CMK (cell line): ENCODE measurements at regions not wholly inside any gene's neighbourhood (a gene's known extent, or its start where the extent isn't known, plus 50 kb on each side); places are given as distances from the start of the nearest gene placed in this dataset.
"Not testable (repeated sequence)": the region's sequence is repeated elsewhere in the genome, so short reads cannot be mapped to it uniquely, and the experiment has no call there.

ENCODE experiments used
- DNase-seq: peaks from one replicate; pipeline ENCODE4 v3.0.0-alpha.2; 2010; ENCODE audit warnings: low read depth

DNA sequence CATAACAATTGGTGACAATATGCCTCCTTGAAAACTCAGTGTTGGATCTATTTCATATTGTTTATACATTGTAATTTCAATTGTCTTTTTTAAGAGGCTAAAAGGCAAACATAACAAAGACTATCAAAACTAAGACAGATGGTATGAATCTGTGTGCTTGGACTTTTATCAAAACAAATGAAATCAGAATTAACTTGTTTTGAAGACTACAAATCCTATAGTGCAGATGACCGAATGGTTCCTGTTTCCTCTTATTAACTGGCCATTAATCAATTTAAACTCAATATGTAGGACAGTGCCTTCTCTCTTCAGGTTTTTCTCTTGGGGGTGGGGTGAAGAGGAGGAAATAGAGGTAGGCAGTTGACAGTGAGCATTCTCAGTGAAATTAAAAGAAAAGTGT lies 366.9 kb upstream of the GRAMD2B start:
- no peak for DNase-seq

DNA sequence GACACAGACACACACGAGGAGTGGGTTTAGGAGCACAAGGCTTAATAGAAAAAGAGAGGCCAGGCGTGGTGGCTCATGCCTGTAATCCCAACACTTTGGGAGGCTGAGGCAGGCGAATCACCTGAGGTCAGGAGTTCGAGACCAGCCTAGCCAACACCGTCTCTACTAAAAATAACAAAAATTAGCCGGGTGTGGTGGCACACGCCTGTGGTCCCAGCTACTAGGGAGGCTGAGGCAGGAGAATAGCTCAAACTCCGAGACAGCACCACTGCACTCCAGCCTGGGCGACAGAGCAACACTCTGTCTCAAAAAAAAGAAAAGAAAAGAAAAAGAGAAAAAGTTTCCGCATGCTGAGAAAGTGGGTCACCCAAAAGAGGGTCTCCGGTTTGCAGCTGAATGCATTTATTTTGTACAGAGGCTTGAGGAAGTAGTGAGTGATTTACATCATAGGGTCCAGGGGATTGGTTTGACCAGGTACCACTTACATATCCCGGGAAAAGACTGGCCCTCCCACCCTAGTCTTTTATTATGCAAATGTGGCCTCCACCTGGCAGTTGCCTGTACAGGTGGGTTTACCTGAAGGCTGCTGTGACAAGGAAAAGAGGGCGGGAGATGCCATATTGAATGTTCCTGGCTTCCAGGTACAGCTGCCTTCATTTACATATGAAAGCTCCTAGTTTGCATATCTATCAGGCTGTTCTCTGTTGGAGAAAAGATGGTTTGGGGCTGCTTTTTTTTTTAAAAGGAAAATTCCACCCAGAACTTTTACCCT lies 366.2 kb upstream of the GRAMD2B start:
- DNase-seq, result no peak

DNA sequence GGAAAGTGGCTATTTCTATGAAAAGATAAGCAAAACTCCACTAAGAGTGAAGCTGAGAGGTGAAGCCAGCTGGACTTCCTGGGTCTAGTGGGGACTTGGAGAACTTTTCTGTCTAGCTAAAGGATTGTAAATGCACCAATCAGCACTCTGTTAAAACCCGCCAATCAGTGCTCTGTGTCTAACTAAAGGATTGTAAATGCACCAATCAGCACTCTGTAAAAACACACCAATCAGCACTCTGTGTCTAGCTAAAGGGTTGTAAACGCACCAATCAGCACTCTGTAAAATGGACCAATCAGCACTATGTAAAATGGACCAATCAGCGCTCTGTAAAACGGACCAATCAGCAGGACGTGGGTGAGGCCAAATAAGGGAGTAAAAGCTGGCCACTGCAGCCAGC lies 364.8 kb upstream of the GRAMD2B start:
- not testable (repeated sequence) for DNase-seq

- DNase-seq, result no peak
Measured at GRCh38 chr5:126062398-126063221, 360.6 kb upstream of the GRAMD2B start.

- no peak for DNase-seq
Measured at GRCh38 chr5:126065061-126065460, 358.1 kb upstream of the GRAMD2B start.

DNA sequence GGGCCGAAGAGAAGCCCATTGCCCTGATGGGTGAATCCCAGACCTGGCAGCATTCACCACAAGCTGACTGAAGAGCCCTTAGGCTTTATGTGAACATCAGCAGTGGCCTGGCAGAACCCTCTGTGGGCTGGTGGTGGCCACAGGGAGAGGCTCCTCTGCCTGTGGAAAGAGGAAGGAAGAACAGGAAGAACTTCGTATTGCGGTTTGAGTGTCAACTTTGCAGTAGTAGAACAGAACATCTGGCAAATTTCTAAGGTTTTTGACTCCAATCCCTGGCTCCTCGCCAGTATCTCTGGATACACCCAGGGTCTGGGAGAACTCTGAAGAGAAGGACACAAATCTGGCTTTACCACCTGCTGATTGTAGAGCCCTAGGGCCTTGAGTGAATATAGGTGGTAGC lies 356.4 kb upstream of the GRAMD2B start:
- peak; percentile 46 for DNase-seq

DNA sequence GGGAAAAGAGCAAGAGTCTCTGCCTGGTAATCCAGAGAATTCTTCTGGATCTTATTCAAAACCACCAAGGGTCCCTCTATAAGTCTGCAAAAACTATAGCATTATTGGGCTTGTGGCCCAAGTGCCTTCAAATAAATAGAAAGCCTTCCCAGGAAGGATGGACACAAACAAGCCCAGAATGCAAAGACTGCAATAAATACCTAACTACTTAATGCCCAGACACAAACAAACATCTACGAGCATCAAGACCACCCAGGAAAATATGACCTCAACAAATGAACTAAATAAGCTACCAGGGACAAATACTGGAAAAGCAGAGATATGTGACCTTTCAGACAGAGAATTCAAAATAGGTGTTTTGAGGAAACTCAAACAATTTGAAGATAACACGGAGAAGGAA lies 355.8 kb upstream of the GRAMD2B start:
- DNase-seq, result no peak

DNA sequence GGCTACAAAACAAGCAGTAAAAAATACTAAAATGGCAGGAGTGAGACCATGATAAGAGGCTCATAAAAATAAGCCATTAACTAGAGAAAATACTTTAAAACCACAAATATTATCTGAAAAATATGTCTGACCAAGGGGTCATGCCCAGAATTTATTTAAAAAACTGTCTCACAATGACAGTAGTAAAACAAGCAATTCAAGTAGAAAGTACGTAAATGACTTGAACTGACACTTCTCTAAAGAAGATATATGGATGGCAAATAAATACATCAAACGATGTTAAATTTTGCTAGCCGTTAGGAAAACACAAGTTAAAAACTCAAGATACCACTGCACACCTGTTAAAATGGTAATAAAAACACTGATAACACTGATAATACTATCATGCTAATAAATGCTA lies 353.9 kb upstream of the GRAMD2B start:
- DNase-seq, result no peak

GRCh38 chr5:126070481-126070880 lies 352.7 kb upstream of the GRAMD2B start:
- DNase-seq, result no peak

GRCh38 chr5:126074538-126074937 lies 348.7 kb upstream of the GRAMD2B start:
- no peak for DNase-seq

GRCh38 chr5:126079266-126079665 lies 343.9 kb upstream of the GRAMD2B start:
- DNase-seq, result no peak

GRCh38 chr5:126081209-126081608 lies 342.0 kb upstream of the GRAMD2B start:
- DNase-seq, result no peak

DNA sequence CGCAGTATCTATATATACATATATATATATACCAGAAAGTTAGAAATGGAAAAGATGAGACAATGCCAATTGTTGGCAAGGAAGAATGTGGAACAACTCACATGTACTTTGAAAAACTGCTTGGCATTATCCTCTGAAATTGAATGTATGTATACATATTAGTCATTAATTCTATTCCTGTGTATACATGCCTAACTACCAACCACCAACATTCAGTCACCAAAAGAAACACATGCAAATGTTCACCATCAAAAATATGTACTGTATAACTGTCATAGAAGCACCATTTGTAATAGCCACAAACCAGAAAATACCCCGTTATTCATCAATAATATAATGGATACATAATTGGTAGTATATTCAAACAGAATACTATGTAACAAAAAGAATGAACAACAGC lies 330.2 kb upstream of the GRAMD2B start:
- no peak for DNase-seq

- no peak for DNase-seq
Measured at GRCh38 chr5:126093718-126094117, 329.5 kb upstream of the GRAMD2B start.

- DNase-seq, result no peak
Measured at GRCh38 chr5:126094991-126095390, 328.2 kb upstream of the GRAMD2B start.

GRCh38 chr5:126096442-126097006 lies 326.7 kb upstream of the GRAMD2B start:
- no peak for DNase-seq

- DNase-seq, result no peak
Measured at GRCh38 chr5:126097876-126098275, 325.3 kb upstream of the GRAMD2B start.

- DNase-seq, result no peak
Measured at GRCh38 chr5:126098330-126099017, 324.7 kb upstream of the GRAMD2B start.

DNA sequence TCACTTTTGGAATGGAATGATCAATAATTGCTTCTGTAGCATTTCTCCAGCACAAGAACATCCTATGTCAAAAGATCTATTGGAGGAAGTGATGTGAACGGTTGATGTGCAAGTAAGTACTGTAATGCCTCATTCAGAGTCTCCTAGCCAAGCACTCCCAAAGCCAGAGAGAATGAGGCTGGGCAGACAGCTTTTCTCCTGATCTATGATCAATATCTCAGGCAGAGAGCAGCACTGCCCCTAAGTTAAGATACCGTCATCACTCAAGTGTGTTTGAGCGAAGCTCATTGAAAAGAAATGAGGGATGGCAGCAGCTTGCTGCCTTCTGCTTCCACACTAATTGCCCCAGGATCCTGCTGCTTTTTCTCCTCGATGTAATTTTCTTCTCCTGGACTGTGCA lies 324.1 kb upstream of the GRAMD2B start:
- DNase-seq, result no peak

DNA sequence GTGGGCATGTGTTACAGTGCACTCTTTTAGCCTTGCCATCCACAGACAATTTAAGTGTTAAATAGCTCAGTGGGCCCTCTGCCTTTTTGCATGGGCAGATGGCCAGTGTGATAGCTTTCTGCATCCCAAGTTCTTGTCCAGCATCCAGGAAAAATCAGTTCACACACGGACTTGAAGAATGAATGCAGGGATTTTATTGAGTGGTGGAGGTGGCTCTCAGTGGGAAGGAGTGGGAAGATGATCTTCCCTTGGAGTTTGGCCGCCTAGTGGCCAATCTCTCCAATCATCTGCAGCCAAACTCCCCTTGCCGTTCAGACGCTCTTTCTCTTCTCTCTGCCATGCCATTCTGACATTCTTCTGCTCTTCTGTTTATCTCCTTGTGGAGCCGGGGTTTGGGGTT lies 322.4 kb upstream of the GRAMD2B start:
- no peak for DNase-seq

- DNase-seq, result no peak
Measured at GRCh38 chr5:126101901-126102300, 321.3 kb upstream of the GRAMD2B start.

DNA sequence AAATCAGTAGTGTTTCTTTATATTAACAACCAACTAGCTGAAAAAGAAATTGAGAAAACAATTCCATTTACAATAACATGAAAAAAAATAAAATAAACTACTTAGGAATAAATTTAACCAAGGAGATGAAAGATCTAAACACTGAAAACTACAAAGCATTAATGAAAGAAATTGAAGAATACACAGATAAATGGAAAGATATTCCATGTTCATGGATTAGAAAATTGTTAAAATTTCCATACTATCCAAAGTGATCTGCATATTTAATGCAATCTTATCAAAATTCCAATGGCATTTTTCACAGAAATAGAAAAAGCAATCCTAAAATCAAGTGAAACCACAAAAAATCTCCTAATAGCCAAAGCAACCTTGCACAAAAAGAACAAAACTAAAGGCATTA lies 320.2 kb upstream of the GRAMD2B start:
- no peak for DNase-seq

- no peak for DNase-seq
Measured at GRCh38 chr5:126103868-126104267, 319.3 kb upstream of the GRAMD2B start.
